CD8-positive, alpha-beta memory T cell (primary cell): ENCODE measurements at regions not wholly inside any gene's neighbourhood (a gene's known extent, or its start where the extent isn't known, plus 50 kb on each side); places are given as distances from the start of the nearest gene placed in this dataset.
"Not testable (repeated sequence)": the region's sequence is repeated elsewhere in the genome, so short reads cannot be mapped to it uniquely, and the experiment has no call there.

Experiments used
- CTCF ChIA-PET: fragments of 350-600 bp; sonication (Branson Sonifier 250); formaldehyde crosslinking; loops from one replicate; lab custom pipeline; 2021; ENCODE audit warnings: antibody characterized with exemption; lab: Charles Lee
- POLR2A ChIA-PET: fragments of 350-600 bp; sonication (Branson Sonifier 250); formaldehyde crosslinking; loops from one replicate; lab custom pipeline; 2021; ENCODE audit warnings: antibody characterized with exemption; lab: Charles Lee
- DNase-seq, 5 donors: peaks; one replicate each; pipeline versions ENCODE4 v3.0.0 to v3.0.0-alpha.2; 2020 to 2022; ENCODE audit warnings: mixed read lengths in 1 of 5
- H3K27ac ChIP-seq: one replicate; pipeline ENCODE4 v1.7.0; 2013; ENCODE audit warnings: low read depth, mild to moderate bottlenecking, low read length, moderate library complexity
- H3K27me3 ChIP-seq: 2 replicates; pipeline ENCODE4 v1.7.0; 2013; ENCODE audit warnings: low read length, mild to moderate bottlenecking; ENCODE audit not compliant: insufficient read depth, poor library complexity, severe bottlenecking
- H3K36me3 ChIP-seq: 2 replicates; pipeline ENCODE4 v1.7.0; 2013; ENCODE audit warnings: mild to moderate bottlenecking, low read length, moderate library complexity; ENCODE audit not compliant: insufficient read depth
- H3K4me1 ChIP-seq: 2 replicates; pipeline ENCODE4 v1.7.0; 2013; ENCODE audit warnings: mild to moderate bottlenecking, low read length, moderate library complexity; ENCODE audit not compliant: insufficient read depth
- H3K4me3 ChIP-seq: 2 replicates; pipeline ENCODE4 v1.7.0; 2013; ENCODE audit warnings: mild to moderate bottlenecking, low read length
- H3K9me3 ChIP-seq: 2 replicates; pipeline ENCODE4 v1.7.0; 2013; ENCODE audit warnings: mild to moderate bottlenecking, low read length
- H3K27ac Mint-ChIP-seq, 8 donors: one replicate each; pipeline ENCODE4 v1.8.0; 2020 to 2021; ENCODE audit warnings: mixed read lengths in 8 of 8, mild to moderate bottlenecking in 6 of 8, inconsistent platforms in 3 of 8, moderate library complexity in 3 of 8
- H3K27me3 Mint-ChIP-seq, 2 donors: one replicate each; pipeline ENCODE4 v1.8.0; 2020 to 2021; ENCODE audit warnings: mixed read lengths in 2 of 2, mild to moderate bottlenecking in 1 of 2, moderate library complexity in 1 of 2
- H3K36me3 Mint-ChIP-seq, 3 donors: one replicate each; pipeline ENCODE4 v1.8.0; 2020 to 2021; ENCODE audit warnings: mixed read lengths in 3 of 3, inconsistent platforms in 1 of 3, mild to moderate bottlenecking in 1 of 3
- H3K4me1 Mint-ChIP-seq, 3 donors: one replicate each; pipeline ENCODE4 v1.8.0; 2020 to 2021; ENCODE audit warnings: mixed read lengths in 3 of 3, inconsistent platforms in 1 of 3, mild to moderate bottlenecking in 1 of 3
- H3K4me3 Mint-ChIP-seq, 7 donors: one replicate each; pipeline ENCODE4 v1.8.0; 2020 to 2021; ENCODE audit warnings: mixed read lengths in 7 of 7, mild to moderate bottlenecking in 6 of 7, moderate library complexity in 4 of 7, inconsistent platforms in 2 of 7
- H3K9me3 Mint-ChIP-seq, 5 donors: one replicate each; pipeline ENCODE4 v1.8.0; 2020 to 2022; ENCODE audit warnings: mixed read lengths in 5 of 5, mild to moderate bottlenecking in 3 of 5, moderate library complexity in 2 of 5, inconsistent platforms in 1 of 5

GRCh38 chr5:85651731-85652130, 966.0 kb upstream of the COX7C start:
- H3K9me3 Mint-ChIP-seq = peaks cover 12 to 22% (median 15%) of the 10 kb centered on the region in 5 donors
- POLR2A ChIA-PET = no interaction called here

DNA sequence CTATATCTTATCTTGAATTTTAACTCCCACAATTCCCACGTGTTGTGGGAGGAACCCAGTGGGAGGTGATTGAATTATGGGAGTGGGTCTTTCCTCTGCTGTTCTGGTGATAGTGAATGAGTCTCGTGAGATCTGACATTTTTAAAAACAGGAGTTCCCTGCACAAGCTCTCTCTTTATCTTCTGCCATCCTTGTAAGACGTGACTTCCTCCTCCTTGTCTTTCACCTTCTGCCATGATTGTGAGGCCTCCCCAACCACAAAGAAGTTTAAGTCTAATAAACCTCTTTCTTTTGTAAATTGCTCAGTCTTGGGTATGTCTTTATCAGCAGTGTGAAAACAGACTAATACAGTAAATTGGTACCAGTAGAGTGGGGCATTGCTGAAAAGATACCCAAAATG, 963.6 kb upstream of the COX7C start:
- H3K4me3 ChIP-seq, CTCF ChIA-PET, POLR2A ChIA-PET, H3K27ac ChIP-seq, H3K4me1 Mint-ChIP-seq, H3K27me3 Mint-ChIP-seq, DNase-seq, H3K27ac Mint-ChIP-seq, H3K36me3 ChIP-seq, H3K36me3 Mint-ChIP-seq, H3K4me1 ChIP-seq, H3K4me3 Mint-ChIP-seq, H3K27me3 ChIP-seq, H3K9me3 ChIP-seq: not testable (repeated sequence)
- H3K9me3 Mint-ChIP-seq = peaks cover 8 to 20% (median 14%) of the 10 kb centered on the region in 5 donors

More at GRCh38 chr5:85651731-85652130, 966.0 kb upstream of the COX7C start:
- no peak for DNase-seq
- Mint-ChIP-seq H3K36me3 (peaks cover 0 to 2% (median 0%) of the 10 kb centered on the region in 3 donors), H3K4me1 (no peaks in the 10 kb centered on the region), H3K27ac (no peak overlapping the region), H3K4me3 (no peak overlapping the region), H3K27me3 (no peaks in the 10 kb centered on the region)
- Histone ChIP-seq H3K9me3 (no peaks in the 10 kb centered on the region), H3K36me3 (no peaks in the 10 kb centered on the region), H3K4me1 (no peaks in the 10 kb centered on the region), H3K4me3 (no peak overlapping the region), H3K27ac (no peak overlapping the region), H3K27me3 (no peaks in the 10 kb centered on the region)
- CTCF ChIA-PET = no interaction called here

- Histone ChIP-seq H3K36me3 (no peaks in the 10 kb centered on the region), H3K27me3 (no peaks in the 10 kb centered on the region), H3K4me1 (no peaks in the 10 kb centered on the region), H3K4me3 (no peak overlapping the region), H3K27ac (no peak overlapping the region), H3K9me3 (no peaks in the 10 kb centered on the region)
- Mint-ChIP-seq H3K9me3 (peaks cover 8 to 24% (median 14%) of the 10 kb centered on the region in 5 donors), H3K27me3 (no peaks in the 10 kb centered on the region), H3K27ac (no peak overlapping the region), H3K36me3 (peaks cover 0 to 2% (median 0%) of the 10 kb centered on the region in 3 donors), H3K4me3 (no peak overlapping the region), H3K4me1 (no peaks in the 10 kb centered on the region)
- DNase-seq = no peak
- ChIA-PET CTCF (no interaction called here), POLR2A (no interaction called here)
These were observed 961.7 kb upstream of the COX7C start for GRCh38 chr5:85656050-85656449.

DNA sequence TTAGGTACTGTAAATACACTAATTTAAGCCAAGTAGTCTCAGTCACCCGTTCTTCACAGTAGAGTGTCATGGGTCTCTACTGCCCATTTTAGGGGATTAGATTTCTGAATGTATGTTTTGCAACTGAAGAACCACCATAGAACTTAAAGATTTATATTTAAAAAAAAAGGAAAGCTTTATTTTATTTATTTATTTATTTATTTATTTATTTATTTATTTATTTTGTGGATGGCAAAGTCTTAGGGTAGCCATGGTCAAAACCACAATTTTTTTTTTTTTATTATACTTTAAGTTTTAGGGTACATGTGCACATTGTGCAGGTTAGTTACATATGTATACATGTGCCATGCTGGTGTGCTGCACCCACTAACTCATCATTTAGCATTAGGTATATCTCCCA, 960.4 kb upstream of the COX7C start:
- H3K27me3 ChIP-seq, H3K27ac ChIP-seq, POLR2A ChIA-PET, H3K4me3 ChIP-seq, H3K27me3 Mint-ChIP-seq, H3K4me1 ChIP-seq, H3K9me3 ChIP-seq, H3K36me3 ChIP-seq, H3K4me1 Mint-ChIP-seq, DNase-seq, H3K4me3 Mint-ChIP-seq, H3K27ac Mint-ChIP-seq, CTCF ChIA-PET, H3K36me3 Mint-ChIP-seq: not testable (repeated sequence)
- H3K9me3 Mint-ChIP-seq = peaks cover 5 to 24% (median 13%) of the 10 kb centered on the region in 5 donors

DNA sequence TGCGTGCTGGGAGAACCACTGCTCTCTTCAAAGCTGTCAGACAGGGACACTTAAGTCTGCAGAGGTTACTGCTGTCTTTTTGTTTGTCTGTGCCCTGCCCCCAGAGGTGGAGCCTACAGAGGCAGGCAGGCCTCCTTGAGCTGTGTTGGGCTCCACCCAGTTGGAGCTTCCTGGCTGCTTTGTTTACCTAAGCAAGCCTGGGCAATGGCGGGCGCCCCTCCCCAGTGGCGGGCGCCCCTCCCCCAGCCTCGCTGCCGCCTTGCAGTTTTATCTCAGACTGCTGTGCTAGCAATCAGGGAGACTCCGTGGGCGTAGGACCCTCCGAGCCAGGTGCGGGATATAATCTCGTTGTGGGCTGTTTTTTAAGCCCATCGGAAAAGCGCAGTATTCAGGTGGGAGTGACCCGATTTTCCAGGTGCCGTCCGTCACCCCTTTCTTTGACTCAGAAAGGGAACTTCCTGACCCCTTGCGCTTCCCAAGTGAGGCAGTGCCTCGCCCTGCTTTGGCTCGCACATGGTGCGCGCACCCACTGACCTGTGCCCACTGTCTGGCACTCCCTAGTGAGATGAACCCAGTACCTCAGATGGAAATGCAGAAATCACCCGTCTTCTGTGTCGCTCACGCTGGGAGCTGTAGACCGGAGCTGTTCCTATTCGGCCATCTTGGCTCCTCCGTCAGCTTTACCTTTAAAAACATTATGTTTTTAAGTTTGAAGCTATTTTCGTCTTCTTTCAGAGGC, 954.6 kb upstream of the COX7C start:
- H3K27ac Mint-ChIP-seq, DNase-seq, H3K9me3 ChIP-seq, CTCF ChIA-PET, H3K4me1 Mint-ChIP-seq, H3K27me3 Mint-ChIP-seq, H3K4me3 Mint-ChIP-seq, H3K4me1 ChIP-seq, H3K36me3 ChIP-seq, H3K27me3 ChIP-seq, POLR2A ChIA-PET, H3K4me3 ChIP-seq, H3K9me3 Mint-ChIP-seq, H3K36me3 Mint-ChIP-seq: not testable (repeated sequence)
- H3K27ac ChIP-seq = peak overlapping the region; percentile 54

DNA sequence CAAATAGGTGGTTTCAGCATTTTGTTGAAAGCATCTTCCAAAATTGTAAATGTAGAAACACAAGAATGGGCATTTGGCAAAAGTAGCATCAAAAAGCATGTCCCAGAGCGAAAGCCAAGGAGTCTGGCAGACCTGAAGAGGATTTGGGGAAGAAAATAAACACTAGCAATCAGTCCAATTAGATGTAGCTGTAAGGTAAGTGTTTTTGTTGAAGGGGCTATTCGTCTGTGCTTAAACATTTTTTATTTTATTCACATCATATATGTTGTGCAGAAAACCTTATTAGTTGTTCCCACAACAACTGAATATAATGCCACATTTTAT, 954.1 kb upstream of the COX7C start:
- Mint-ChIP-seq H3K27ac (no peak overlapping the region), H3K36me3 (no peaks in the 10 kb centered on the region), H3K27me3 (no peaks in the 10 kb centered on the region), H3K9me3 (peaks cover 0 to 10% (median 3%) of the 10 kb centered on the region in 5 donors), H3K4me3 (no peak overlapping the region), H3K4me1 (no peaks in the 10 kb centered on the region)
- H3K4me3 ChIP-seq = no peak overlapping the region
- H3K27ac ChIP-seq = peak overlapping the region; percentile 54
- ChIA-PET POLR2A (no interaction called here), CTCF (no interaction called here)
- DNase-seq = no peak
- no peaks in the 10 kb centered on the region for H3K9me3 ChIP-seq
- H3K27me3 ChIP-seq = no peaks in the 10 kb centered on the region
- H3K36me3 ChIP-seq = no peaks in the 10 kb centered on the region
- H3K4me1 ChIP-seq = no peaks in the 10 kb centered on the region

- POLR2A ChIA-PET = no interaction called here
- no peak overlapping the region for H3K4me3 ChIP-seq
These were observed 947.3 kb upstream of the COX7C start for GRCh38 chr5:85670417-85670816.

DNA sequence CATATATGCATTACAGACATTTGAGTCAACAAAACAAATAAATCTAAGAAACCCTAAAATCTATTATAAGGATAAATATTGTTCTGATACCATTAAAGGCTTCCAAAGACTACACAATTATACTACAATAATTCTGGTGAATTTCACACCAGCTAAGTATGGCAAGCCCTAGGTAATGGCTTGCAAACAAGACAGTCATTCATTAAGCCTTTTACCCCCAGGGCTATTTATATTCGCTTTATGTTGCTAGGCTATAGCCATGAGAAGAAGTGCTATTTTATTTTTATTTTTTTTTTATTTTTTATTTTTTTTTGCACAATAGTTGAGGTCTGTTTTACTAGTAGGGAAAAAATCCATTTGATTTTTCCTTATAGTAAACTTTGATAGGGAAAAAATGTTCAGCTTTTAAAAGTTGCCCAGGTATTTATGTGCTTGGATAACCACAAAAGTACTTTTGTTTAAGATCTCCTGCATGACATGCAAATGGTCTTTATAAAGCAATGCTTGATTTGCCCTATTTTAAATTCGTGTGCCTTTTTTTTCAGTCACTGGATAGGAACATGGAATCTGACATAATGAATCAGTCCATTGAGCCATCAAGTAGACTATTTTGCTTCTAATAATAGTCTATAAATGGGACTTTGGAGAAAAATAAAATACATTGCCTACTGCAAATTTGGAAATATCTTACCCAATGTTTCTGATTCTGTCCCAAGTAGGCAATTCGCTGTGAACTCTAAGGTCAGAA, 946.3 kb upstream of the COX7C start:
- H3K9me3 ChIP-seq = no peaks in the 10 kb centered on the region
- H3K4me3 ChIP-seq = no peak overlapping the region
- no peaks in the 10 kb centered on the region for H3K27me3 ChIP-seq
- H3K4me1 Mint-ChIP-seq = no peaks in the 10 kb centered on the region
- no peaks in the 10 kb centered on the region for H3K27me3 Mint-ChIP-seq
- CTCF ChIA-PET = no interaction called here
- POLR2A ChIA-PET = no interaction called here
- H3K36me3 Mint-ChIP-seq = no peaks in the 10 kb centered on the region
- peaks cover 0 to 15% (median 4%) of the 10 kb centered on the region in 5 donors for H3K9me3 Mint-ChIP-seq
- H3K4me3 Mint-ChIP-seq = no peak overlapping the region
- H3K4me1 ChIP-seq = no peaks in the 10 kb centered on the region
- H3K36me3 ChIP-seq = no peaks in the 10 kb centered on the region
- no peak for DNase-seq
- no peak overlapping the region for H3K27ac Mint-ChIP-seq
- H3K27ac ChIP-seq = no peak overlapping the region

More at GRCh38 chr5:85670417-85670816, 947.3 kb upstream of the COX7C start:
- Mint-ChIP-seq H3K4me1 (no peaks in the 10 kb centered on the region), H3K9me3 (peaks cover 0 to 19% (median 2%) of the 10 kb centered on the region in 5 donors), H3K36me3 (no peaks in the 10 kb centered on the region), H3K4me3 (no peak overlapping the region), H3K27ac (no peak overlapping the region), H3K27me3 (no peaks in the 10 kb centered on the region)
- Histone ChIP-seq H3K4me1 (no peaks in the 10 kb centered on the region), H3K9me3 (no peaks in the 10 kb centered on the region), H3K27ac (no peak overlapping the region), H3K36me3 (no peaks in the 10 kb centered on the region), H3K27me3 (no peaks in the 10 kb centered on the region)
- DNase-seq = no peak
- CTCF ChIA-PET = no interaction called here
